ENCODE measurements at regions not wholly inside any gene's neighbourhood (a gene's known extent, or its start where the extent isn't known, plus 50 kb on each side); places are given as distances from the start of the nearest gene placed in this dataset.

DNA sequence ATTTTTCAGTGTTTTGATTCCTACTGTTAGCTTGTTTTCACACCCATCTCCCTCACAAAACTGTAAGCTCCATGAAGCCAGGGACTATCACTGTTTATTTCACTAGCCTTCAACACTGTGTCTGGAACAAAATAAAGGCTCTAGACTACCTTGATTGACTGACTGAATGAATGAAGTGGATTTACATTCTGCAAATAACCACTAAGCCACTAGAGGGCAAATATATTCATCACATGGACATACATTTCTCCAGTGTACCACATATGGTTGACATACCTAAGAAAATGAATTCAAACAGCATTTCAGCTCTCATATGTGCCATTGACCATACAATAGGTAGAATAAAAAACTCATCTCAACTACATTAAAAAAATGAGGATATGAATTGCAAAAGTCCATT, 185.9 kb downstream of the RAB11FIP2 start:
- DNase-seq (ENCODE audit: low spot score in 2 of 2), result no peak
- TF ChIP-seq EP300 (IDR thresholded peaks at IDR 0.05), result no peak
- TF ChIP-seq, protein P1, sequence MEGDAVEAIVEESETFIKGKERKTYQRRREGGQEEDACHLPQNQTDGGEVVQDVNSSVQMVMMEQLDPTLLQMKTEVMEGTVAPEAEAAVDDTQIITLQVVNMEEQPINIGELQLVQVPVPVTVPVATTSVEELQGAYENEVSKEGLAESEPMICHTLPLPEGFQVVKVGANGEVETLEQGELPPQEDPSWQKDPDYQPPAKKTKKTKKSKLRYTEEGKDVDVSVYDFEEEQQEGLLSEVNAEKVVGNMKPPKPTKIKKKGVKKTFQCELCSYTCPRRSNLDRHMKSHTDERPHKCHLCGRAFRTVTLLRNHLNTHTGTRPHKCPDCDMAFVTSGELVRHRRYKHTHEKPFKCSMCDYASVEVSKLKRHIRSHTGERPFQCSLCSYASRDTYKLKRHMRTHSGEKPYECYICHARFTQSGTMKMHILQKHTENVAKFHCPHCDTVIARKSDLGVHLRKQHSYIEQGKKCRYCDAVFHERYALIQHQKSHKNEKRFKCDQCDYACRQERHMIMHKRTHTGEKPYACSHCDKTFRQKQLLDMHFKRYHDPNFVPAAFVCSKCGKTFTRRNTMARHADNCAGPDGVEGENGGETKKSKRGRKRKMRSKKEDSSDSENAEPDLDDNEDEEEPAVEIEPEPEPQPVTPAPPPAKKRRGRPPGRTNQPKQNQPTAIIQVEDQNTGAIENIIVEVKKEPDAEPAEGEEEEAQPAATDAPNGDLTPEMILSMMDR (IDR thresholded peaks at IDR 0.05), result peak in 1 of 5 experiments; percentile 4
- Histone ChIP-seq H3K36me3 (no peaks in the 10 kb centered on the region), H3K4me1 (no peaks in the 10 kb centered on the region), H3K9me3 (peaks cover 0 to 5% (median 0%) of the 10 kb centered on the region in 4 donors), H3K27ac (no peak overlapping the region), H3K4me3 (no peak overlapping the region), H3K27me3 (no peaks in the 10 kb centered on the region)

DNA sequence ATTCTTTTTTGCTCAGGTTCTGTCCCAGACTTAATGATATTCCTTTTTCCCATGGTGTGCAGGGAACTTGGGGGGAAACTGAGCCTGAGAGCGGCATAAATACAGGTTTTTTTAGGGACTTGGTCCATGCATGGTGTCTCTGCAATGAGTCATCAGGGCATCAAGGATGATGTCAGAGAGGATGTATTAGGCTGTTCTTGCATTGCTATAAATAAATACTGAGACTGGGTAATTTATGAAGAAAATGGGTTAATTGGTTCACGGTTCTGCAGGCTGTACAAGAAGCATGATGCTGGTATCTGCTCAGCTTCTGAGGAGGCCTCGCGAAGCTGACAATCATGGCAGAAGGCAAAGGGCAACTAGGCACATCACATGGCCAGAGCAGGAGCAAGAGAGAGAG, 185.4 kb downstream of the RAB11FIP2 start:
- Histone ChIP-seq H3K27ac (no peak overlapping the region), H3K9me3 (no peaks in the 10 kb centered on the region), H3K4me1 (no peaks in the 10 kb centered on the region), H3K36me3 (no peaks in the 10 kb centered on the region), H3K27me3 (no peaks in the 10 kb centered on the region), H3K4me3 (no peak overlapping the region)
- WGBS, 2 donors, result 84 to 88% methylated on average over 4 of the region's 4 CpGs
- DNase-seq (ENCODE audit: low spot score in 2 of 2), result no peak
- TF ChIP-seq POLR2A (IDR thresholded peaks at IDR 0.05) (no peak), EP300 (IDR thresholded peaks at IDR 0.05) (no peak)

DNA sequence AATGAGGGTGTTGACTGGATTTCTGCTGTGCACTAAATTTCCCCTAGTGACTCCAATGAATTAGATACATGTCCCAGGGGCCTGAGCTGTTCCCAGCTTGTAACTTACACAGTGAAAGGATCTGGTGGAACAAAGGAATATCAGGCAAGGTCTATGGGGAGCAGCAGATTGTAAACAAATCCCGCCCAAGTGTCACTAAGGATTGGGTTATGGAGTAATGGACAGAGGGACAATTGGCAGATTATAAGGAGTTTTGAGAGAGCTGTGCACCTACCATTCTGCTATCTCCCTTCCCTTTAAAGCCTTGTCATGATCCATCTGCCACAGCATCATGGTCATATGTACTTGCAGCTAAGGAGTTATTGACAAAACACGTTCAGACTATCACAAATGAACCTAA, 183.0 kb downstream of the RAB11FIP2 start:
- WGBS, 2 donors, result 40 to 75% methylated on average over 2 of the region's 2 CpGs
- no peak for TF ChIP-seq EP300 (IDR thresholded peaks at IDR 0.05)
- TF ChIP-seq, protein P1 (IDR thresholded peaks at IDR 0.05), result no peak
- no peak for TF ChIP-seq POLR2A (IDR thresholded peaks at IDR 0.05)

DNA sequence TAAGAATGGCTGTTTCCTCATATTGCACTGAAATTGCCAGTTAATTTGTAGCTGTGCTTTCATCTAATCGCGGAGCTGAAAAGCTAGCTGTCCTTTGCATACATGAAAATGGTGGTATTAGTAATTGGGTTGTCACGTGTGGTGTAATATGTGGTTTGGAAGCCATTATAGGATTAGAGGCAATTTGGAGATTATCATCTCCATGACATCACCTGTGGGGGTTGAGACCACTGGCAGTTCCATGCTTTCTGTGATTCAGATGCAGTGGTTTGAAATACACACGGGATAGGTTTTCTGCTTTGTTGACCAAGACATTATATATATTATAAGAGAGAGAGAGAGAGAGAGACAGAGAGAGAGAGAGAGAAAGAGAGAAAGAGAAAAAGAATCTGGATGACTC, 180.8 kb downstream of the RAB11FIP2 start:
- H3K4me1 ChIP-seq, result no peaks in the 10 kb centered on the region
- DNase-seq (ENCODE audit: low spot score in 2 of 2), result no peak
- TF ChIP-seq EP300 (IDR thresholded peaks at IDR 0.05) (no peak), POLR2A (IDR thresholded peaks at IDR 0.05) (no peak)
- TF ChIP-seq, protein P1 (IDR thresholded peaks at IDR 0.05), result no peak
- no peaks in the 10 kb centered on the region for H3K9me3 ChIP-seq
- no peak overlapping the region for H3K4me3 ChIP-seq
- 87 to 92% methylated on average over 4 of the region's 4 CpGs for WGBS, 2 donors
- H3K27ac ChIP-seq, result no peak overlapping the region
- H3K36me3 ChIP-seq, result no peaks in the 10 kb centered on the region
- no peaks in the 10 kb centered on the region for H3K27me3 ChIP-seq

More for the DNA sequence above, 183.0 kb downstream of the RAB11FIP2 start:
- no peak overlapping the region for H3K27ac ChIP-seq
- no peak for DNase-seq (ENCODE audit: low spot score in 2 of 2)
- H3K9me3 ChIP-seq, result no peaks in the 10 kb centered on the region
- H3K36me3 ChIP-seq, result no peaks in the 10 kb centered on the region
- H3K27me3 ChIP-seq, result no peaks in the 10 kb centered on the region
- H3K4me1 ChIP-seq, result no peaks in the 10 kb centered on the region
- no peak overlapping the region for H3K4me3 ChIP-seq

DNA sequence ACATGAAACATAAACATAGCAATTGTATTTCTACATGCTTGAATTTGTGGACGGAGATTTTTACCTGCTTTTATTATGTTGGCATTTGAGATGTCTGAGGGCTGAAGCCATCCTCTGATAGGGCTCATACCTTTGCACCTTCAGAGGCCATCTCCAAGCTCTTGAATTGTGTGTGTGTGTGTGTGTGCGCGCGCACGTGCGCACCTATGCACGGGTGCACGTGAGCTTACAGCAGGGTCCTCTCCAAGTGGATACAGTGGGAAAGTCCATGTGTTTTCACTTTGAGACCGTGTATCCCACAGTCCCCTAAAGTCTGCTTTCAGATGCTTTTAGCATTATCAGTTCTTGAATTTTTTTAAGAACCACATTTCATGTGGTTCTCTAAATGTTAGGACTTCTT, 178.6 kb downstream of the RAB11FIP2 start:
- H3K9me3 ChIP-seq, result no peaks in the 10 kb centered on the region
- H3K4me3 ChIP-seq, result no peak overlapping the region
- 82 to 86% methylated on average over 9 of the region's 9 CpGs for WGBS, 2 donors
- no peak overlapping the region for H3K27ac ChIP-seq
- H3K27me3 ChIP-seq, result no peaks in the 10 kb centered on the region
- H3K4me1 ChIP-seq, result no peaks in the 10 kb centered on the region
- no peaks in the 10 kb centered on the region for H3K36me3 ChIP-seq
- TF ChIP-seq, protein P1 (IDR thresholded peaks at IDR 0.05), result no peak
- TF ChIP-seq EP300 (IDR thresholded peaks at IDR 0.05), result no peak
- TF ChIP-seq POLR2A (IDR thresholded peaks at IDR 0.05), result no peak
- DNase-seq (ENCODE audit: low spot score in 2 of 2), result no peak

DNA sequence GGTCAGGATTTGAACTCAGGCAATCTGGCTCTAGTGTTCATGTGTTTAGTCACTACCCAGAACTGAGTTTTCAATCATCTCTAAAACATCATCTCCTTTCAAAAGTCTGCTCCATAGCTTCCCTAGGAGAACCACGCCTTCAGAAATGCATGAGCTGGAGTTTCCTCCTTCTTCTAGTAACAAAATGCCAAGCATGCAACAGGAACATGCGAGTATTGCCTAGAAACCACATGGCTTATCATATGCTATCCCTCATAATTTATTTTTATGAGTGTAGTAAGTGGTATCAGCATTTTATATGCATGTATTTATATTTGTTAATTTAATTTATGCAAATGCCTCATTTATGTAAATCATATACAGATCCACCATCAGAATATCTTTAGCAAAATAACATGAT, 170.9 kb downstream of the RAB11FIP2 start:
- Histone ChIP-seq H3K4me3 (no peak overlapping the region), H3K27ac (no peak overlapping the region), H3K27me3 (no peaks in the 10 kb centered on the region), H3K36me3 (no peaks in the 10 kb centered on the region), H3K4me1 (no peaks in the 10 kb centered on the region), H3K9me3 (no peaks in the 10 kb centered on the region)
- TF ChIP-seq EP300 (IDR thresholded peaks at IDR 0.05) (no peak), POLR2A (IDR thresholded peaks at IDR 0.05) (no peak)
- TF ChIP-seq, protein P1 (IDR thresholded peaks at IDR 0.05), result no peak
- WGBS, 2 donors, result 79 to 81% methylated on average over 2 of the region's 2 CpGs
- no peak for DNase-seq (ENCODE audit: low spot score in 2 of 2)
